Stomach (tissue), 8 donors: ENCODE measurements at regions not wholly inside any gene's neighbourhood (a gene's known extent, or its start where the extent isn't known, plus 50 kb on each side); places are given as distances from the start of the nearest gene placed in this dataset.
A peak's percentile ranks its signal among the peaks of the same experiment; 100 is the strongest.

Experiments
- DNase-seq, 2 donors: peaks; one replicate each; pipeline versions ENCODE4 v3.0.0 to v3.0.0-alpha.2; 2013 to 2019
- H3K27ac ChIP-seq, 5 donors: fragments of 200-600 bp in 4 of 5; sonication (generic) in 4 of 5; one replicate each; pipeline ENCODE4 v1.5.1; 2013 to 2019; ENCODE audit warnings: mild to moderate bottlenecking in 1 of 5, moderate library complexity in 1 of 5
- H3K27me3 ChIP-seq, 3 donors: fragments of 200-600 bp; sonication (generic); one replicate each; pipeline ENCODE4 v1.5.1; 2017 to 2019; ENCODE audit warnings: mixed run types in 1 of 3
- H3K36me3 ChIP-seq, 4 donors: fragments of 200-600 bp; sonication (generic); 1 replicate in 3 of 4; 2 replicates in 1 of 4; pipeline ENCODE4 v1.5.1; 2016 to 2019
- H3K4me1 ChIP-seq, 4 donors: fragments of 200-600 bp; sonication (generic); one replicate each; pipeline ENCODE4 v1.5.1; 2016 to 2019
- H3K4me3 ChIP-seq, 4 donors: fragments of 200-600 bp; sonication (generic) in 3 of 4; one replicate each; pipeline ENCODE4 v1.5.1; 2016 to 2019; ENCODE audit warnings: mild to moderate bottlenecking in 1 of 4
- H3K9me3 ChIP-seq, 4 donors: fragments of 200-600 bp; sonication (generic); one replicate each; pipeline ENCODE4 v1.5.1; 2016 to 2019
- EP300 ChIP-seq: sonication (generic); formaldehyde crosslinking; IDR thresholded peaks from one replicate; pipeline ENCODE4 v1.6.1; 2017; ENCODE audit warnings: antibody characterized with exemption
- POLR2A ChIP-seq, 4 donors: fragments of 450-650 bp; IDR thresholded peaks; one replicate each; pipeline ENCODE4 v1.6.1; 2016; ENCODE audit warnings: antibody characterized with exemption in 4 of 4, control low read depth in 2 of 4, mild to moderate bottlenecking in 1 of 4, moderate library complexity in 1 of 4
- POLR2AphosphoS5 ChIP-seq, 3 donors: sonication (generic); formaldehyde crosslinking; IDR thresholded peaks; one replicate each; pipeline ENCODE4 v1.6.1; 2016; ENCODE audit warnings: antibody characterized with exemption in 3 of 3
- WGBS, 5 donors: extraction: QIAGEN DNeasy Blood & Tissue Kit in 3 of 5; methylation state at CpG; one replicate each; pipeline versions ENCODE4 v1.1.5 to v1.1.7; 2013 to 2018; 5-methylcytosine and 5-hydroxymethylcytosine counted together
- intact Hi-C: fragments of 100-400 bp; cut with DNase I; formaldehyde crosslinking; loops from one replicate; pipeline ENCODE4 v1.15.1; 2023; ENCODE audit warnings: low total_unique reads
- TF ChIP-seq, protein P1 (sequence below), 7 experiments: fragments of 450-650 bp in 4 of 7; fragments of 200-600 bp in 3 of 7; sonication (generic) in 3 of 7; IDR thresholded peaks; one replicate each; pipeline ENCODE4 v1.5.1; 2016 to 2019; ENCODE audit warnings: antibody characterized with exemption in 7 of 7, control low read depth in 2 of 7, mild to moderate bottlenecking in 1 of 7
- donor health status: healthy with polysubstance abuse.
- donor health status: Bipolar disorder and iron deficiency.
- donor health status: healthy.

DNA sequence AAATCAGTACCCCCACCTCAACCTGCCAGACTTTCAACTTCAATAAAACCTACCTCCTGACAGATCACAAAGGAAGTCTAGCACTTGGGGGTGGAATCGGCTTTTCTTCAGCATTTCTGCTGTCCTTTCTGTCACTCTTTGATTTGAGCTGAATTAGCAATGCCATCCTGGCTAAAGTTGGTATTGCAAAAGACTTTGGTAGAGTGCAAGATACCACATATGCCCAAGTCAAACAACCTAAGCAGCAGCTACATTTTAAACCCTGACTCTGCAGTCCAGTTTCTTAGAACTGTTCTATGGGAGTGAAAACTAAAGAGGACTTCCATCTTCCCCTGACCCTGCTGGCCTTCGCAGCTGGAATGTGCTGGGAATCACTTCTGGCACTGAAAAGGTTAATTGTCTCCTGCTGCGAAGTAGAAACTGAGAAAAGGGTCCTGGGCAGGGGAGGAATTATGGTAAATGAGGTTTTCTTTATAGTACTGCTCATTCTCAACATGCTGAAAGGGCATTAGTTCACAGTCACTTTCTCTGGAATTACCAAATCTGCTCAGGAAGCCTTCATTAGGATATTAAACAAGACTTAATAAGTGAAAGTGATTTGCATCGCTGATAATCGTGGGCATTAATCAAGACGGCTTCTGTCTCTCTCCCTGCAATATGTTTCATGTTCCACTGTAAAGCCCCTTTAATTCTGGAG lies 126.2 kb upstream of the SMYD2 start:
- Histone ChIP-seq H3K27me3 (peaks cover 0 to 13% (median 0%) of the 10 kb centered on the region in 3 donors), H3K4me3 (no peak overlapping the region), H3K9me3 (no peaks in the 10 kb centered on the region), H3K36me3 (no peaks in the 10 kb centered on the region), H3K27ac (no peak overlapping the region), H3K4me1 (peaks cover 0 to under 1% (median 0%) of the 10 kb centered on the region in 4 donors)
- 44 to 65% (median 52%) methylated on average over 6 of the region's 6 CpGs for WGBS, 5 donors
- intact Hi-C loops, result no loop called here
- TF ChIP-seq, protein P1, sequence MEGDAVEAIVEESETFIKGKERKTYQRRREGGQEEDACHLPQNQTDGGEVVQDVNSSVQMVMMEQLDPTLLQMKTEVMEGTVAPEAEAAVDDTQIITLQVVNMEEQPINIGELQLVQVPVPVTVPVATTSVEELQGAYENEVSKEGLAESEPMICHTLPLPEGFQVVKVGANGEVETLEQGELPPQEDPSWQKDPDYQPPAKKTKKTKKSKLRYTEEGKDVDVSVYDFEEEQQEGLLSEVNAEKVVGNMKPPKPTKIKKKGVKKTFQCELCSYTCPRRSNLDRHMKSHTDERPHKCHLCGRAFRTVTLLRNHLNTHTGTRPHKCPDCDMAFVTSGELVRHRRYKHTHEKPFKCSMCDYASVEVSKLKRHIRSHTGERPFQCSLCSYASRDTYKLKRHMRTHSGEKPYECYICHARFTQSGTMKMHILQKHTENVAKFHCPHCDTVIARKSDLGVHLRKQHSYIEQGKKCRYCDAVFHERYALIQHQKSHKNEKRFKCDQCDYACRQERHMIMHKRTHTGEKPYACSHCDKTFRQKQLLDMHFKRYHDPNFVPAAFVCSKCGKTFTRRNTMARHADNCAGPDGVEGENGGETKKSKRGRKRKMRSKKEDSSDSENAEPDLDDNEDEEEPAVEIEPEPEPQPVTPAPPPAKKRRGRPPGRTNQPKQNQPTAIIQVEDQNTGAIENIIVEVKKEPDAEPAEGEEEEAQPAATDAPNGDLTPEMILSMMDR (IDR thresholded peaks at IDR 0.05), result no peak
- no peak for TF ChIP-seq POLR2AphosphoS5 (IDR thresholded peaks at IDR 0.05)
- TF ChIP-seq POLR2A (IDR thresholded peaks at IDR 0.05), result no peak
- TF ChIP-seq EP300, result no peak
- no peak for DNase-seq

DNA sequence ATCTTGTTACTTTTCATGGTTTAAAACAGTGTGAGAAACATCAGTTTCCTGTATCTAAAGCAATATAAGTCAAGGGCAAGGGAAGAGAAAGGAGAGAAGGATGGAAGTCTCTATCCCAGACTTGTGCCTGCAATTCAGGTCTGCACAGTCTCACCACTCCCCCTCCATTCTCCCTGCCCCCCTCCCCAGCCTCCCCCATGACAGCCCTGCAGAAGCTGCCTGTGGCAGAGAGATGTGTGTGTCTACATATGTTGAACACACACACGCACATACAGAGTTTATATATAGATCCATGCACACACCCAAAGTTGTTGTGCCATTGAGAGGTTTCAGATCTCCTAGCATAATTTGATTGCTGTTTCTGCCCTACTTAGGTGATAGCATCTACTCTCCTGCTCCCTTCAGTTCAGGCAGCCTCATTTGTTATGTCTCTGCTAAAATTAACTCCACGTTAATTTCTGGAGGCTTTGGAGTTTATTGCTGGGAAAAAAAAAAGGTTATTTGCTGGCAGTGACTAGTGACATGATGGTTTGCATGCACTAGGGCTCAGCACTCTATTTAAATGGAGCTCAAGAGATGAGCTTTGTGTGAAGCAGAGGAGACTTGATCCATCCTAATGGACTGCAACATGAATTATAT lies 124.9 kb upstream of the SMYD2 start:
- no peaks in the 10 kb centered on the region for H3K4me1 ChIP-seq
- H3K27me3 ChIP-seq, result peaks cover 0 to 13% (median 0%) of the 10 kb centered on the region in 3 donors
- H3K36me3 ChIP-seq, result no peaks in the 10 kb centered on the region
- no peaks in the 10 kb centered on the region for H3K9me3 ChIP-seq
- WGBS, 5 donors, result 47 to 64% (median 62%) methylated on average over 2 of the region's 2 CpGs
- intact Hi-C loops, result no loop called here
- H3K27ac ChIP-seq, result no peak overlapping the region
- DNase-seq, result peak in 1 of 2 donors; percentile 18
- no peak overlapping the region for H3K4me3 ChIP-seq
- TF ChIP-seq POLR2AphosphoS5 (IDR thresholded peaks at IDR 0.05), result no peak
- no peak for TF ChIP-seq EP300
- TF ChIP-seq, protein P1 (IDR thresholded peaks at IDR 0.05), result no peak
- no peak for TF ChIP-seq POLR2A (IDR thresholded peaks at IDR 0.05)

DNA sequence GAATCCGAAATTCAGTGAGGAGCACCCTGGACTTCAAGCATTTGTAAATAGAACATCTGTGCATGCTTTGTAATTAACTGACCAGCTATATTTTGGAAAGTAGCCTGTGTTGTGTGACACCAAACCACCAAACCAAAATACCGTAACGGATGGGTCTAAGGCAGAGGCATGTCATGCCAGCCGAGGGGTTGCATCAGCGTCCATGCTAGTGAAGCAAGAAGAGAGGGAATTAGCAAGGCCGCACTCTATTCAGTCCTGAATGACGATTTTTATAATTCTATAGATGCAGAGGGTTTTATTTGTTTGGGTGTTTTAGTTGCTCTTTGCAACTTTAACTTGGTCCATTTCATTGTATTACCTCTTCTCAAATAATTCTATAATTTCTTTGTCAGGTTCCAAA lies 116.8 kb upstream of the SMYD2 start:
- Histone ChIP-seq H3K27ac (no peak overlapping the region), H3K4me3 (no peak overlapping the region), H3K36me3 (no peaks in the 10 kb centered on the region), H3K9me3 (no peaks in the 10 kb centered on the region), H3K4me1 (no peaks in the 10 kb centered on the region), H3K27me3 (no peaks in the 10 kb centered on the region)
- DNase-seq, result no peak
- WGBS, 5 donors, result 80 to 89% (median 86%) methylated on average over 7 of the region's 7 CpGs
- TF ChIP-seq POLR2AphosphoS5 (IDR thresholded peaks at IDR 0.05), result no peak
- TF ChIP-seq, protein P1 (IDR thresholded peaks at IDR 0.05), result no peak
- TF ChIP-seq POLR2A (IDR thresholded peaks at IDR 0.05), result no peak
- TF ChIP-seq EP300, result no peak
- intact Hi-C loops, result no loop called here

DNA sequence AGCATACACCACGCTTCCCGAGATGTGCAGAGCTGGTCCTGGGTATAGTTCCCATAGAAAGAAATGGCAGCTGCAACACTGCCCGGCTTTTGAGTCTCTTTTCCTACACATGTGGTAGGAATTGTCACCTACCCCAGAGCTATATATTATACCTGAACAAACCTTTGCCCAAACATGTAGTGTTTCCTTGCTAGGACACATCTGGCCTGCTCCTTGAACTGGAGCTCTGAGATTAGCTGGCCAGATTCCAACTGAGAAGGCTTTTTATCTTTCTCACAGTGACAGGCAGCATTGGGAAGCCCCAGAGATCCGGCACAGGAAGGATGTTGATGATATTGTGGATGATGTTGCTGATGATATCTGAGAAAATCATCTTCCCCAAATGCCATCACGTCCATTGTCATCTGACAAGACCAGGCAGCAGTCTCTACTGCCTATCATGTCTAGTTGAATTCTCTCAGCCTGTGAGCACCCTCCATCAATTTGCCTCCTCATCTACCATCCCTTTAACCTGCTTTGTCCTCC lies 115.0 kb upstream of the SMYD2 start:
- H3K27ac ChIP-seq, result no peak overlapping the region
- TF ChIP-seq EP300, result no peak
- TF ChIP-seq POLR2A (IDR thresholded peaks at IDR 0.05), result no peak
- TF ChIP-seq POLR2AphosphoS5 (IDR thresholded peaks at IDR 0.05), result no peak
- TF ChIP-seq, protein P1 (IDR thresholded peaks at IDR 0.05), result no peak
- intact Hi-C loops, result no loop called here
- DNase-seq, result no peak
- WGBS, 5 donors, result 53 to 70% (median 66%) methylated on average over 5 of the region's 5 CpGs
- H3K4me3 ChIP-seq, result no peak overlapping the region
- no peaks in the 10 kb centered on the region for H3K27me3 ChIP-seq
- H3K36me3 ChIP-seq, result no peaks in the 10 kb centered on the region
- H3K9me3 ChIP-seq, result no peaks in the 10 kb centered on the region
- no peaks in the 10 kb centered on the region for H3K4me1 ChIP-seq
